GM12878 (cell line): ENCODE measurements at regions not wholly inside any gene's neighbourhood (a gene's known extent, or its start where the extent isn't known, plus 50 kb on each side); places are given as distances from the start of the nearest gene placed in this dataset.

Source experiments
- BMI1 ChIP-seq: fragments of 450-650 bp; IDR thresholded peaks from 2 replicates; pipeline ENCODE4 v1.6.1; 2016; ENCODE audit warnings: mild to moderate bottlenecking, moderate library complexity, borderline replicate concordance
- CEBPZ ChIP-seq: fragments of 150-350 bp; IDR thresholded peaks from 2 replicates; pipeline ENCODE4 v1.6.1; 2016; ENCODE audit warnings: low read depth, low read length
- FOXK2 ChIP-seq: fragments of 450-650 bp; IDR thresholded peaks from 2 replicates; pipeline ENCODE4 v1.6.1; 2017; ENCODE audit warnings: mild to moderate bottlenecking, moderate library complexity
- FOXM1 ChIP-seq: IDR thresholded peaks from 2 replicates; pipeline ENCODE4 v1.6.1; 2012; ENCODE audit warnings: low read depth, mild to moderate bottlenecking, inconsistent platforms, low read length, moderate library complexity
- LARP7 ChIP-seq: fragments of 450-650 bp; IDR thresholded peaks from 2 replicates; pipeline ENCODE4 v1.6.1; 2017; ENCODE audit warnings: mild to moderate bottlenecking
- MLLT1 ChIP-seq: fragments of 450-650 bp; IDR thresholded peaks from 2 replicates; pipeline ENCODE4 v1.6.1; 2016; ENCODE audit warnings: mild to moderate bottlenecking
- MYB ChIP-seq: fragments of 150-350 bp; IDR thresholded peaks from 2 replicates; pipeline ENCODE4 v1.6.1; 2014; ENCODE audit warnings: mild to moderate bottlenecking, low read depth, low read length, borderline replicate concordance
- PKNOX1 ChIP-seq: fragments of 450-650 bp; IDR thresholded peaks from 2 replicates; pipeline ENCODE4 v1.6.1; 2016; ENCODE audit warnings: mild to moderate bottlenecking
- POLR2A ChIP-seq: IDR thresholded peaks from 2 replicates; pipeline ENCODE4 v1.6.1; 2011; ENCODE audit warnings: low read depth, mild to moderate bottlenecking, low read length
- POLR2AphosphoS5 ChIP-seq: IDR thresholded peaks from 2 replicates; pipeline ENCODE4 v1.6.1; 2011; ENCODE audit warnings: mild to moderate bottlenecking, low read length, inconsistent platforms
- ZSCAN29 ChIP-seq: fragments of 450-650 bp; IDR thresholded peaks from 2 replicates; pipeline ENCODE4 v1.6.1; 2017; ENCODE audit warnings: mild to moderate bottlenecking, moderate library complexity
- ZZZ3 ChIP-seq: IDR thresholded peaks from 2 replicates; pipeline ENCODE4 v1.6.1; 2011; ENCODE audit warnings: low read depth; ENCODE audit not compliant: control insufficient read depth, insufficient read length

- TF ChIP-seq MLLT1 = no peak
- TF ChIP-seq ZZZ3 = no peak
- no peak for TF ChIP-seq PKNOX1
- TF ChIP-seq FOXK2 = no peak
- no peak for TF ChIP-seq ZSCAN29
- no peak for TF ChIP-seq POLR2AphosphoS5
- no peak for TF ChIP-seq MYB
- TF ChIP-seq LARP7 = no peak
- TF ChIP-seq BMI1 = no peak
- no peak for TF ChIP-seq POLR2A
- no peak for TF ChIP-seq FOXM1
- TF ChIP-seq CEBPZ = no peak
- TF ChIP-seq, all 136 proteins: peak for 0
Measured at GRCh38 chr15:69912116-69912515, 185.6 kb downstream of the TLE3 start (continued).
